ENCODE measurements at regions not wholly inside any gene's neighbourhood (a gene's known extent, or its start where the extent isn't known, plus 50 kb on each side); places are given as distances from the start of the nearest gene placed in this dataset.

DNA sequence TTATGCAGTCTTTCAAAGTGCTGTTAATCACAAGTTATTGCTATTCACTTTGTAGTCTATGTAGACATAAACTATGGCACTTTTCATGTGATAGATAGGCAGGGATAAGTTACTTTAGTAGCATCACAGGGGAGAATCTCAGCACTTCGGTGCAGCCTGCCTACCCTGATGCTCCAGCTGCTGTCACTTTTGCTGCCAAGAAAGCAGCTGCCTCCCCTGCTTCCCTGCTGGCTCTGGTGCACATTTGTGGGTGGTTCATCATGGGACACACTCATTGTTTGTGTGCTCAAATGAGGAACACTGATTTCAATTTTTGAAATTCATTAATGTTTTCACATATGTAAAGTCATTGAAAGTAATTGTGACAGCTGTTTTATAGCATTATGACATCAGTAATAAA is 272.6 kb downstream of the S1PR1 start:
- Histone ChIP-seq H3K36me3 (ENCODE audit: control insufficient read depth in 2 of 2, extremely low read depth in 1 of 2, insufficient read depth in 2 of 2, low read length in 2 of 2) (no peaks in the 10 kb centered on the region), H2AFZ (ENCODE audit: low read depth, low read length) (no peak overlapping the region), H3K79me2 (ENCODE audit: control insufficient read depth, insufficient read depth, low read length) (no peaks in the 10 kb centered on the region), H3K9ac (replicated peaks; ENCODE audit: extremely low read depth, insufficient read depth, low read length) (no peak overlapping the region), H4K20me1 (replicated peaks; ENCODE audit: control insufficient read depth, extremely low read depth, insufficient read depth, low read length) (no peaks in the 10 kb centered on the region), H3K4me2 (ENCODE audit: insufficient read depth, low read length) (no peak overlapping the region), H3K27ac (ENCODE audit: insufficient read depth, low read depth, low read length) (no peak overlapping the region), H3K9me3 (replicated peaks; ENCODE audit: control insufficient read depth, insufficient read depth, low read length) (no peaks in the 10 kb centered on the region), H3K27me3 (ENCODE audit: control insufficient read depth in 2 of 2, insufficient read depth in 2 of 2, low read length in 2 of 2) (peaks cover 3 to 12% of the 10 kb centered on the region in 2 experiments), H3K4me3 (replicated peaks in 1 of 3; ENCODE audit: insufficient read depth in 1 of 3, low read depth in 1 of 3, low read length in 3 of 3) (no peak overlapping the region), H3K4me1 (ENCODE audit: control insufficient read depth, extremely low read depth, insufficient read depth, low read length) (no peaks in the 10 kb centered on the region), H3K9me1 (replicated peaks; ENCODE audit: control insufficient read depth, extremely low read depth, insufficient read depth, low read length) (no peaks in the 10 kb centered on the region)
- dilution Hi-C loops (cut with MboI; ENCODE audit: extremely low pct_ligation_motif_present, low sequenced_read_pairs) (no loop called here), intact Hi-C loops (cut with micrococcal nuclease) (no loop called here)
- ChIA-PET POLR2A (no interaction called here), CTCF (interaction anchor here (1.2 to 3.7 kb wide), 4 partner anchors 10 to 1952 kb away, joined by 3 to 18 read pairs (median 4); no protein-coding TSS in a partner anchor)
- BruUV-seq (replicated peaks), result no TSS peak
- no peak for DNase-seq (ENCODE audit: low read depth, low spot score)
- no peak for FAIRE-seq
- TF ChIP-seq MYC (IDR thresholded peaks at IDR 0.05; ENCODE audit: low read depth, low read length) (no peak), EZH2 (IDR thresholded peaks at IDR 0.05; ENCODE audit: borderline replicate concordance, low read depth, low read length, severe bottlenecking) (no peak), GATA2 (IDR thresholded peaks at IDR 0.05; ENCODE audit: insufficient read depth, insufficient read length, low read depth, low read length) (no peak), POLR2AphosphoS5 (IDR thresholded peaks at IDR 0.05; ENCODE audit: insufficient read depth, low read depth, low read length) (no peak), FOS (IDR thresholded peaks at IDR 0.05; ENCODE audit: borderline replicate concordance, insufficient read depth, low read length) (no peak), POLR2A (IDR thresholded peaks at IDR 0.05; ENCODE audit: low read depth, low read length) (no peak), JUN (IDR thresholded peaks at IDR 0.05; ENCODE audit: borderline replicate concordance, insufficient read depth, insufficient read length, low read depth) (no peak)
- TF ChIP-seq, protein P1, sequence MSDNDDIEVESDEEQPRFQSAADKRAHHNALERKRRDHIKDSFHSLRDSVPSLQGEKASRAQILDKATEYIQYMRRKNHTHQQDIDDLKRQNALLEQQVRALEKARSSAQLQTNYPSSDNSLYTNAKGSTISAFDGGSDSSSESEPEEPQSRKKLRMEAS (IDR thresholded peaks at IDR 0.05; ENCODE audit: insufficient read depth, insufficient read length), result no peak
- TF ChIP-seq, protein P2, sequence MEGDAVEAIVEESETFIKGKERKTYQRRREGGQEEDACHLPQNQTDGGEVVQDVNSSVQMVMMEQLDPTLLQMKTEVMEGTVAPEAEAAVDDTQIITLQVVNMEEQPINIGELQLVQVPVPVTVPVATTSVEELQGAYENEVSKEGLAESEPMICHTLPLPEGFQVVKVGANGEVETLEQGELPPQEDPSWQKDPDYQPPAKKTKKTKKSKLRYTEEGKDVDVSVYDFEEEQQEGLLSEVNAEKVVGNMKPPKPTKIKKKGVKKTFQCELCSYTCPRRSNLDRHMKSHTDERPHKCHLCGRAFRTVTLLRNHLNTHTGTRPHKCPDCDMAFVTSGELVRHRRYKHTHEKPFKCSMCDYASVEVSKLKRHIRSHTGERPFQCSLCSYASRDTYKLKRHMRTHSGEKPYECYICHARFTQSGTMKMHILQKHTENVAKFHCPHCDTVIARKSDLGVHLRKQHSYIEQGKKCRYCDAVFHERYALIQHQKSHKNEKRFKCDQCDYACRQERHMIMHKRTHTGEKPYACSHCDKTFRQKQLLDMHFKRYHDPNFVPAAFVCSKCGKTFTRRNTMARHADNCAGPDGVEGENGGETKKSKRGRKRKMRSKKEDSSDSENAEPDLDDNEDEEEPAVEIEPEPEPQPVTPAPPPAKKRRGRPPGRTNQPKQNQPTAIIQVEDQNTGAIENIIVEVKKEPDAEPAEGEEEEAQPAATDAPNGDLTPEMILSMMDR (IDR thresholded peaks at IDR 0.05; ENCODE audit: extremely low read depth in 1 of 2, insufficient read depth in 1 of 2, low read depth in 1 of 2, low read length in 2 of 2), result no peak
